Loucy (cell line): ENCODE measurements at regions not wholly inside any gene's neighbourhood (a gene's known extent, or its start where the extent isn't known, plus 50 kb on each side); places are given as distances from the start of the nearest gene placed in this dataset.

Experiments used
- H2AFZ ChIP-seq: fragments of 200-600 bp; sonication (generic); 2 replicates; pipeline ENCODE4 v1.6.0; 2016; ENCODE audit warnings: antibody characterized with exemption, mild to moderate bottlenecking, low read length, moderate library complexity
- H3F3A ChIP-seq: fragments of 200-600 bp; 2 replicates; pipeline ENCODE4 v1.6.0; 2016; ENCODE audit warnings: antibody characterized with exemption, low read depth, mild to moderate bottlenecking
- H3K27me3 ChIP-seq: fragments of 200-600 bp; sonication (generic); 2 replicates; pipeline ENCODE4 v1.6.1; 2014; ENCODE audit warnings: low read length, mild to moderate bottlenecking; ENCODE audit not compliant: insufficient read depth, poor library complexity, severe bottlenecking
- H3K36me3 ChIP-seq: fragments of 200-600 bp; sonication (generic); 2 replicates; pipeline ENCODE4 v1.6.1; 2016; ENCODE audit warnings: low read length; ENCODE audit not compliant: insufficient read depth
- H3K4me1 ChIP-seq: fragments of 200-600 bp; sonication (generic); 2 replicates; pipeline ENCODE4 v1.5.1; 2014; ENCODE audit warnings: low read length, mild to moderate bottlenecking; ENCODE audit not compliant: insufficient read depth, poor library complexity, severe bottlenecking
- H3K4me2 ChIP-seq: fragments of 200-600 bp; sonication (generic); 2 replicates; pipeline ENCODE4 v1.6.0; 2014; ENCODE audit warnings: antibody characterized with exemption, low read length, low read depth, mild to moderate bottlenecking; ENCODE audit not compliant: poor library complexity, severe bottlenecking
- H3K4me3 ChIP-seq: fragments of 200-600 bp; sonication (generic); 2 replicates; pipeline ENCODE4 v1.5.1; 2014; ENCODE audit warnings: low read length, mild to moderate bottlenecking, mixed read lengths; ENCODE audit not compliant: poor library complexity, severe bottlenecking
- H3K79me2 ChIP-seq: fragments of 200-600 bp; sonication (generic); 2 replicates; pipeline ENCODE4 v1.6.1; 2014; ENCODE audit warnings: low read length; ENCODE audit not compliant: insufficient read depth
- H3K9ac ChIP-seq: fragments of 200-600 bp; sonication (generic); 2 replicates; pipeline ENCODE4 v1.6.0; 2014; ENCODE audit warnings: mild to moderate bottlenecking, low read depth, low read length, moderate library complexity; ENCODE audit not compliant: poor library complexity, severe bottlenecking
- H3K9me2 ChIP-seq: fragments of 200-600 bp; sonication (generic); replicated peaks from 2 replicates; pipeline ENCODE4 v1.6.1; 2016; ENCODE audit warnings: low read depth, low read length, mixed read lengths
- H3K9me3 ChIP-seq: fragments of 200-600 bp; sonication (generic); 2 replicates; pipeline ENCODE4 v1.6.1; 2014; ENCODE audit warnings: mild to moderate bottlenecking, antibody characterized with exemption, low read length, low read depth; ENCODE audit not compliant: insufficient read depth
- H4K20me1 ChIP-seq: fragments of 200-600 bp; sonication (generic); 2 replicates; pipeline ENCODE4 v1.6.0; 2014; ENCODE audit warnings: antibody characterized with exemption, low read length, mild to moderate bottlenecking; ENCODE audit not compliant: insufficient read depth, poor library complexity, severe bottlenecking
- EZH2phosphoT487 ChIP-seq: fragments of 200-600 bp; IDR thresholded peaks from 2 replicates; pipeline ENCODE4 v1.6.1; 2018; ENCODE audit warnings: antibody characterized with exemption, mild to moderate bottlenecking, moderate library complexity, borderline replicate concordance
- TF ChIP-seq, protein P1 (sequence below): fragments of 200-600 bp; sonication (generic); conservative IDR thresholded peaks from 2 replicates; pipeline ENCODE4 v1.5.1; 2014; ENCODE audit warnings: mild to moderate bottlenecking, antibody characterized with exemption, low read length

GRCh38 chr4:28834120-28834519 lies 1886.0 kb upstream of the PCDH7 start:
- Histone ChIP-seq H3K27me3 (no peaks in the 10 kb centered on the region), H3K4me2 (no peak overlapping the region), H3K4me1 (no peaks in the 10 kb centered on the region), H3K79me2 (no peaks in the 10 kb centered on the region), H3K4me3 (no peak overlapping the region), H3K36me3 (no peaks in the 10 kb centered on the region), H4K20me1 (no peaks in the 10 kb centered on the region), H3F3A (no peaks in the 10 kb centered on the region), H3K9ac (no peak overlapping the region), H2AFZ (no peak overlapping the region), H3K9me3 (no peaks in the 10 kb centered on the region), H3K9me2 (no peaks in the 10 kb centered on the region)
- no peak for TF ChIP-seq EZH2phosphoT487
- TF ChIP-seq, protein P1, sequence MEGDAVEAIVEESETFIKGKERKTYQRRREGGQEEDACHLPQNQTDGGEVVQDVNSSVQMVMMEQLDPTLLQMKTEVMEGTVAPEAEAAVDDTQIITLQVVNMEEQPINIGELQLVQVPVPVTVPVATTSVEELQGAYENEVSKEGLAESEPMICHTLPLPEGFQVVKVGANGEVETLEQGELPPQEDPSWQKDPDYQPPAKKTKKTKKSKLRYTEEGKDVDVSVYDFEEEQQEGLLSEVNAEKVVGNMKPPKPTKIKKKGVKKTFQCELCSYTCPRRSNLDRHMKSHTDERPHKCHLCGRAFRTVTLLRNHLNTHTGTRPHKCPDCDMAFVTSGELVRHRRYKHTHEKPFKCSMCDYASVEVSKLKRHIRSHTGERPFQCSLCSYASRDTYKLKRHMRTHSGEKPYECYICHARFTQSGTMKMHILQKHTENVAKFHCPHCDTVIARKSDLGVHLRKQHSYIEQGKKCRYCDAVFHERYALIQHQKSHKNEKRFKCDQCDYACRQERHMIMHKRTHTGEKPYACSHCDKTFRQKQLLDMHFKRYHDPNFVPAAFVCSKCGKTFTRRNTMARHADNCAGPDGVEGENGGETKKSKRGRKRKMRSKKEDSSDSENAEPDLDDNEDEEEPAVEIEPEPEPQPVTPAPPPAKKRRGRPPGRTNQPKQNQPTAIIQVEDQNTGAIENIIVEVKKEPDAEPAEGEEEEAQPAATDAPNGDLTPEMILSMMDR, result no peak

DNA sequence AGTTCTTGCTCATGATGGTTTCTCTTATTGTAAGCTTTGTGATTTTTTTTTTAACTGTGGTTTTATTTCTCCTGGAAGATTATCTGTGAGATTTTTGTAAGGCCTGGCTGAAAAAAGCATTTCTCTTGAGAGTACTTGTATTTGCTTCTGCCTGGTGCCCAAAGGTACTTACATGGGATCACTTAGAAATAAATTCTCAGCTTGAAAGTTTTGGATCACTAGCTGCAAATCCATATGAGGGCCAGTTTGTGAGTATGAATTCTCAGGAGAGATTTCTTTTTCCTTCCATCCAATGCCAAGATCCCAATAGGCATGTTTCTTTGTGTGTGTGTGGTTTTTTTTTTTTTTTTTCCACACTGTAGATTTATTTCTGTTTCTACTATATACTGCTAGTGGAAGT lies 1884.7 kb upstream of the PCDH7 start:
- no peak overlapping the region for H3K9ac ChIP-seq
- TF ChIP-seq, protein P1, result no peak
- TF ChIP-seq EZH2phosphoT487, result no peak
- no peaks in the 10 kb centered on the region for H3F3A ChIP-seq
- H3K4me3 ChIP-seq, result no peak overlapping the region
- H4K20me1 ChIP-seq, result no peaks in the 10 kb centered on the region
- no peaks in the 10 kb centered on the region for H3K27me3 ChIP-seq
- H3K36me3 ChIP-seq, result no peaks in the 10 kb centered on the region
- H2AFZ ChIP-seq, result no peak overlapping the region
- no peaks in the 10 kb centered on the region for H3K9me2 ChIP-seq
- H3K79me2 ChIP-seq, result no peaks in the 10 kb centered on the region
- no peak overlapping the region for H3K4me2 ChIP-seq
- no peaks in the 10 kb centered on the region for H3K9me3 ChIP-seq
- no peaks in the 10 kb centered on the region for H3K4me1 ChIP-seq

GRCh38 chr4:28842271-28842670 lies 1877.9 kb upstream of the PCDH7 start:
- Histone ChIP-seq H3K4me3 (no peak overlapping the region), H2AFZ (no peak overlapping the region), H3K79me2 (no peaks in the 10 kb centered on the region), H3F3A (no peaks in the 10 kb centered on the region), H3K36me3 (no peaks in the 10 kb centered on the region), H3K27me3 (no peaks in the 10 kb centered on the region), H3K4me2 (no peak overlapping the region), H3K9me2 (no peaks in the 10 kb centered on the region), H3K9ac (no peak overlapping the region), H4K20me1 (no peaks in the 10 kb centered on the region), H3K9me3 (no peaks in the 10 kb centered on the region), H3K4me1 (no peaks in the 10 kb centered on the region)
- no peak for TF ChIP-seq EZH2phosphoT487
- TF ChIP-seq, protein P1, result no peak
